SK-N-SH treated with all-trans-retinoic acid at 6 μM for 48 hours (cell line): ENCODE measurements at regions not wholly inside any gene's neighbourhood (a gene's known extent, or its start where the extent isn't known, plus 50 kb on each side); places are given as distances from the start of the nearest gene placed in this dataset.

Experiments
- ATAC-seq: fragments of 200-7000 bp; cut with Tn5 transposase; 3 replicates; pipeline ENCODE4 v1.9.1; 2020; ENCODE audit warnings: mild to moderate bottlenecking, moderate library complexity
- ARNTL ChIP-seq: fragments of 450-650 bp; formaldehyde crosslinking; IDR thresholded peaks from 2 replicates; pipeline ENCODE4 v1.5.0; 2020; ENCODE audit warnings: low read depth, mild to moderate bottlenecking, moderate library complexity, borderline replicate concordance
- BACH2 ChIP-seq: fragments of 250-450 bp; sonication (Bioruptor Pico); IDR thresholded peaks from 2 replicates; pipeline ENCODE4 v1.9.0; 2021; ENCODE audit warnings: mild to moderate bottlenecking, borderline replicate concordance
- CREB5 ChIP-seq: fragments of 250-450 bp; sonication (Bioruptor Pico); IDR thresholded peaks from 2 replicates; pipeline ENCODE4 v1.5.1; 2020; ENCODE audit warnings: low read depth, mild to moderate bottlenecking, moderate library complexity
- CSDC2 ChIP-seq: fragments of 250-450 bp; sonication (Bioruptor Pico); IDR thresholded peaks from 2 replicates; pipeline ENCODE4 v1.5.0; 2020; ENCODE audit warnings: mild to moderate bottlenecking, moderate library complexity
- ESRRG ChIP-seq: fragments of 250-450 bp; sonication (Bioruptor Pico); IDR thresholded peaks from 2 replicates; pipeline ENCODE4 v1.6.1; 2021; ENCODE audit warnings: mild to moderate bottlenecking
- GLIS3 ChIP-seq: fragments of 250-450 bp; sonication (Bioruptor Pico); IDR thresholded peaks from 2 replicates; pipeline ENCODE4 v1.5.0; 2020; ENCODE audit warnings: mild to moderate bottlenecking, moderate library complexity
- ISL1 ChIP-seq: fragments of 250-450 bp; sonication (Bioruptor Pico); IDR thresholded peaks from 2 replicates; pipeline ENCODE4 v2.1.2; 2022; ENCODE audit warnings: mild to moderate bottlenecking, moderate library complexity
- OSR1 ChIP-seq: fragments of 250-450 bp; sonication (Bioruptor Pico); IDR thresholded peaks from 2 replicates; pipeline ENCODE4 v1.8.0; 2022; ENCODE audit warnings: moderate library complexity, mild to moderate bottlenecking, inconsistent platforms
- PPARA ChIP-seq: fragments of 250-450 bp; sonication (Bioruptor Pico); IDR thresholded peaks from 2 replicates; pipeline ENCODE4 v1.5.0; 2020; ENCODE audit warnings: mild to moderate bottlenecking, borderline replicate concordance
- RARB ChIP-seq: fragments of 250-450 bp; sonication (Bioruptor Pico); IDR thresholded peaks from 2 replicates; pipeline ENCODE4 v1.8.0; 2021; ENCODE audit warnings: mild to moderate bottlenecking, moderate library complexity
- SNAI2 ChIP-seq: fragments of 250-450 bp; sonication (Bioruptor Pico); IDR thresholded peaks from 2 replicates; pipeline ENCODE4 v1.5.0; 2020; ENCODE audit warnings: mild to moderate bottlenecking, moderate library complexity
- TCF4 ChIP-seq: fragments of 250-450 bp; sonication (Bioruptor Pico); IDR thresholded peaks from 2 replicates; pipeline ENCODE4 v1.8.0; 2021; ENCODE audit warnings: mild to moderate bottlenecking, moderate library complexity, borderline replicate concordance
- TOX ChIP-seq: fragments of 250-450 bp; sonication (Bioruptor Pico); IDR thresholded peaks from 2 replicates; pipeline ENCODE4 v1.8.0; 2021; ENCODE audit warnings: mild to moderate bottlenecking, moderate library complexity, borderline replicate concordance
- ZC3H10 ChIP-seq: fragments of 250-450 bp; sonication (Bioruptor Pico); IDR thresholded peaks from 2 replicates; pipeline ENCODE4 v1.5.1; 2021; ENCODE audit warnings: mild to moderate bottlenecking, moderate library complexity
- ZFP3 ChIP-seq: fragments of 250-450 bp; sonication (Bioruptor Pico); IDR thresholded peaks from 2 replicates; pipeline ENCODE4 v1.5.0; 2020; ENCODE audit warnings: mild to moderate bottlenecking, moderate library complexity
- ZFP30 ChIP-seq: fragments of 450-650 bp; formaldehyde crosslinking; IDR thresholded peaks from 2 replicates; pipeline ENCODE4 v1.5.0; 2022; ENCODE audit warnings: mild to moderate bottlenecking, moderate library complexity
- ZNF565 ChIP-seq: fragments of 450-650 bp; formaldehyde crosslinking; conservative IDR thresholded peaks from 2 replicates; pipeline ENCODE4 v1.5.0; 2020; ENCODE audit warnings: low read depth, mild to moderate bottlenecking, moderate library complexity
- ZNF70 ChIP-seq: fragments of 450-650 bp; formaldehyde crosslinking; IDR thresholded peaks from 2 replicates; pipeline ENCODE4 v1.5.0; 2020; ENCODE audit warnings: mild to moderate bottlenecking, moderate library complexity
- ZNF8 ChIP-seq: fragments of 450-650 bp; formaldehyde crosslinking; IDR thresholded peaks from 2 replicates; pipeline ENCODE4 v1.5.0; 2020; ENCODE audit warnings: mild to moderate bottlenecking, moderate library complexity
- TF ChIP-seq, protein P1 (sequence below): fragments of 250-450 bp; sonication (Bioruptor Pico); IDR thresholded peaks from 2 replicates; pipeline ENCODE4 v1.8.0; 2020; ENCODE audit warnings: mild to moderate bottlenecking, moderate library complexity, borderline replicate concordance
- TF ChIP-seq, protein P2 (sequence below): fragments of 250-450 bp; sonication (Bioruptor Pico); IDR thresholded peaks from 2 replicates; pipeline ENCODE4 v1.5.1; 2021; ENCODE audit warnings: mild to moderate bottlenecking, moderate library complexity
- TF ChIP-seq, protein P3 (sequence below): fragments of 250-450 bp; sonication (Bioruptor Pico); IDR thresholded peaks from 2 replicates; pipeline ENCODE4 v1.8.0; 2021; ENCODE audit warnings: low read depth, mild to moderate bottlenecking, moderate library complexity, borderline replicate concordance

DNA sequence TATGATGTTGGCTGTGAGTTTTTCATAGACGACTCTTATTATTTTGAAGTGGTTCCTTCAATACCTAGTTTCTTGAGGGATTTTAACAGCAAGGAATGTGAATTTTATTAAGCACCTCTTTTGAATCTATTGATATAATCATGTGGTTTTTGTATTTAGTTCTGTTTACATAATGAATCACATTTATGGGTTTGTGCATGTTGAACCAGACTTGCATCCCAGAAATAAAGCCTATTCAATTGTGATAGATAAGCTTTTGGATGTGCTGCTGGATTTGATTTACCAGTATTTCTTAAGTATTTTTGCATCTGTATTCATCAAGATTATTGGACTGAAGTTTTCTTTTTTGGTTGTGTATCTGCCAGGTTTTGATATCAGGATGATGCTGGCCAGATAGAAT lies 131.6 kb upstream of the SCN7A start:
- no peak for TF ChIP-seq ARNTL
- TF ChIP-seq, protein P1, sequence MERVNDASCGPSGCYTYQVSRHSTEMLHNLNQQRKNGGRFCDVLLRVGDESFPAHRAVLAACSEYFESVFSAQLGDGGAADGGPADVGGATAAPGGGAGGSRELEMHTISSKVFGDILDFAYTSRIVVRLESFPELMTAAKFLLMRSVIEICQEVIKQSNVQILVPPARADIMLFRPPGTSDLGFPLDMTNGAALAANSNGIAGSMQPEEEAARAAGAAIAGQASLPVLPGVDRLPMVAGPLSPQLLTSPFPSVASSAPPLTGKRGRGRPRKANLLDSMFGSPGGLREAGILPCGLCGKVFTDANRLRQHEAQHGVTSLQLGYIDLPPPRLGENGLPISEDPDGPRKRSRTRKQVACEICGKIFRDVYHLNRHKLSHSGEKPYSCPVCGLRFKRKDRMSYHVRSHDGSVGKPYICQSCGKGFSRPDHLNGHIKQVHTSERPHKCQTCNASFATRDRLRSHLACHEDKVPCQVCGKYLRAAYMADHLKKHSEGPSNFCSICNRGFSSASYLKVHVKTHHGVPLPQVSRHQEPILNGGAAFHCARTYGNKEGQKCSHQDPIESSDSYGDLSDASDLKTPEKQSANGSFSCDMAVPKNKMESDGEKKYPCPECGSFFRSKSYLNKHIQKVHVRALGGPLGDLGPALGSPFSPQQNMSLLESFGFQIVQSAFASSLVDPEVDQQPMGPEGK, result no peak
- no peak for TF ChIP-seq SNAI2 (CRISPR knock-in tag)
- TF ChIP-seq ESRRG (CRISPR knock-in tag), result no peak
- no peak for TF ChIP-seq TCF4 (CRISPR knock-in tag)
- no peak for TF ChIP-seq ZFP30 (CRISPR knock-in tag)
- TF ChIP-seq ISL1 (CRISPR knock-in tag), result no peak
- no peak for TF ChIP-seq GLIS3 (CRISPR knock-in tag)
- no peak for TF ChIP-seq RARB (CRISPR knock-in tag)
- no peak for TF ChIP-seq BACH2 (CRISPR knock-in tag)
- ATAC-seq, result no peak

- no peak for ATAC-seq
- TF ChIP-seq ZNF70 (CRISPR knock-in tag), result no peak
- TF ChIP-seq, protein P2, sequence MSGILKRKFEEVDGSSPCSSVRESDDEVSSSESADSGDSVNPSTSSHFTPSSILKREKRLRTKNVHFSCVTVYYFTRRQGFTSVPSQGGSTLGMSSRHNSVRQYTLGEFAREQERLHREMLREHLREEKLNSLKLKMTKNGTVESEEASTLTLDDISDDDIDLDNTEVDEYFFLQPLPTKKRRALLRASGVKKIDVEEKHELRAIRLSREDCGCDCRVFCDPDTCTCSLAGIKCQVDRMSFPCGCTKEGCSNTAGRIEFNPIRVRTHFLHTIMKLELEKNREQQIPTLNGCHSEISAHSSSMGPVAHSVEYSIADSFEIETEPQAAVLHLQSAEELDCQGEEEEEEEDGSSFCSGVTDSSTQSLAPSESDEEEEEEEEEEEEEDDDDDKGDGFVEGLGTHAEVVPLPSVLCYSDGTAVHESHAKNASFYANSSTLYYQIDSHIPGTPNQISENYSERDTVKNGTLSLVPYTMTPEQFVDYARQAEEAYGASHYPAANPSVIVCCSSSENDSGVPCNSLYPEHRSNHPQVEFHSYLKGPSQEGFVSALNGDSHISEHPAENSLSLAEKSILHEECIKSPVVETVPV (CRISPR knock-in tag), result no peak
Observed at GRCh38 chr2:166614503-166614902, 120.5 kb upstream of the SCN7A start.

DNA sequence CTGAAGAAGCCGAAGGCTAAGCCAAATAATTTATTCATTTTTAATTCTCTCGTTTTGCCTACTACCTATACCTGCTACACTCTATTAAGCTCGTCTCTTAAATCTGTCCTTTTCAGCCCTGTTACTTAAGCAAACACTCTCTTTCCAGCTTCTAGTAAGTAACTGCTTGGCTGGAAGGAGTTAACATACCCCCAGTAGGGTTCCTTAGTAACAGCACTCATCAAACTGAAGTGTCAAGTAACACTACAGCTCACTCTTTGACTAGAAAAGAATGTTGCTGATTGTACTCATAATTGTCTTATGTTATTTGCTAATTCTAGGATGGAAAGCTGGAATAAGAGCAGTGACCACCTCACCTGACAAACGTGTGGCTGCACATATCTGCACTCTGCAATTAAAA lies 120.0 kb upstream of the SCN7A start:
- TF ChIP-seq ISL1 (CRISPR knock-in tag) (no peak), ZFP3 (CRISPR knock-in tag) (no peak), ZFP30 (CRISPR knock-in tag) (no peak), TOX (CRISPR knock-in tag) (no peak), ESRRG (CRISPR knock-in tag) (no peak), SNAI2 (CRISPR knock-in tag) (no peak), CSDC2 (no peak), RARB (CRISPR knock-in tag) (no peak), TCF4 (CRISPR knock-in tag) (no peak), PPARA (CRISPR knock-in tag) (no peak), ZNF8 (CRISPR knock-in tag) (no peak), ARNTL (no peak), BACH2 (CRISPR knock-in tag) (no peak), ZNF565 (CRISPR knock-in tag) (no peak), OSR1 (CRISPR knock-in tag) (no peak), ZC3H10 (CRISPR knock-in tag) (no peak)
- TF ChIP-seq, protein P2 (CRISPR knock-in tag), result no peak
- TF ChIP-seq, protein P1, result no peak
- no peak for ATAC-seq

DNA sequence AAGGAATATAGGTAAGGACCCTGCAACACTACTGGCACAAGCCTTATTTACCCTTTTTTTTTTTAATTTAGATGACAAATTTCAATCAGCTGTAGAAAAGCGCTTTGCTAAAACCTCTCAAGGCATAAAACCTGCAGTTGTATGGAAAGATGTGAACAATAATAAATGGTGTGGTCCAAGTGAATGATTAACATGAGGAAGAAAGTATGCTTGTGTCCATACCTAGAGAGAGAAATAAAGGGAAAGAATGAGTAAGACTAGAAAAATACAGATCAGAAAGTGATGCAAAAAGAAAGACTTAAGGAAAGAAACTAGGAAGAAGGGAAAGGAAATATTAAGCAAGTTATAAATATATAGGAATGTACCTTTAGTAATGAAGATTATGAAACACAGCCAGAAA lies 119.2 kb upstream of the SCN7A start:
- no peak for ATAC-seq

More for the DNA sequence above, 119.2 kb upstream of the SCN7A start:
- TF ChIP-seq GLIS3 (CRISPR knock-in tag) (no peak), ZNF70 (CRISPR knock-in tag) (no peak), CREB5 (CRISPR knock-in tag) (no peak), TOX (CRISPR knock-in tag) (no peak), ISL1 (CRISPR knock-in tag) (no peak), PPARA (CRISPR knock-in tag) (no peak)
- TF ChIP-seq, protein P3, sequence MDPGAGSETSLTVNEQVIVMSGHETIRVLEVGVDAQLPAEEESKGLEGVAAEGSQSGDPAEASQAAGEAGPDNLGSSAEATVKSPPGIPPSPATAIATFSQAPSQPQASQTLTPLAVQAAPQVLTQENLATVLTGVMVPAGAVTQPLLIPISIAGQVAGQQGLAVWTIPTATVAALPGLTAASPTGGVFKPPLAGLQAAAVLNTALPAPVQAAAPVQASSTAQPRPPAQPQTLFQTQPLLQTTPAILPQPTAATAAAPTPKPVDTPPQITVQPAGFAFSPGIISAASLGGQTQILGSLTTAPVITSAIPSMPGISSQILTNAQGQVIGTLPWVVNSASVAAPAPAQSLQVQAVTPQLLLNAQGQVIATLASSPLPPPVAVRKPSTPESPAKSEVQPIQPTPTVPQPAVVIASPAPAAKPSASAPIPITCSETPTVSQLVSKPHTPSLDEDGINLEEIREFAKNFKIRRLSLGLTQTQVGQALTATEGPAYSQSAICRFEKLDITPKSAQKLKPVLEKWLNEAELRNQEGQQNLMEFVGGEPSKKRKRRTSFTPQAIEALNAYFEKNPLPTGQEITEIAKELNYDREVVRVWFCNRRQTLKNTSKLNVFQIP, result no peak
- TF ChIP-seq, all 23 proteins: peak for 0
